Mucosa of rectum (tissue), 2 donors: ENCODE measurements at regions not wholly inside any gene's neighbourhood (a gene's known extent, or its start where the extent isn't known, plus 50 kb on each side); places are given as distances from the start of the nearest gene placed in this dataset.

ENCODE experiments used
- H3K27ac ChIP-seq, 2 donors: one replicate each; pipeline ENCODE4 v1.7.0; 2013; ENCODE audit warnings: inconsistent platforms in 2 of 2, low read depth in 2 of 2, low read length in 2 of 2
- H3K27me3 ChIP-seq, 2 donors: one replicate each; pipeline ENCODE4 v1.7.0; 2013; ENCODE audit warnings: low read length in 2 of 2; ENCODE audit not compliant: control insufficient read depth in 2 of 2, insufficient read depth in 2 of 2
- H3K36me3 ChIP-seq, 2 donors: one replicate each; pipeline ENCODE4 v1.7.0; 2013; ENCODE audit warnings: low read length in 2 of 2; ENCODE audit not compliant: control insufficient read depth in 2 of 2, insufficient read depth in 2 of 2
- H3K4me1 ChIP-seq, 2 donors: one replicate each; pipeline ENCODE4 v1.7.0; 2013; ENCODE audit warnings: low read length in 2 of 2, mild to moderate bottlenecking in 1 of 2; ENCODE audit not compliant: control insufficient read depth in 2 of 2, insufficient read depth in 2 of 2
- H3K4me3 ChIP-seq, 2 donors: one replicate each; pipeline ENCODE4 v1.7.0; 2013; ENCODE audit warnings: low read length in 2 of 2
- H3K9ac ChIP-seq, 2 donors: one replicate each; pipeline ENCODE4 v1.7.0; 2013; ENCODE audit warnings: low read length in 2 of 2, low read depth in 1 of 2, mild to moderate bottlenecking in 1 of 2
- H3K9me3 ChIP-seq, 2 donors: one replicate each; pipeline ENCODE4 v1.7.0; 2013; ENCODE audit warnings: low read length in 2 of 2; ENCODE audit not compliant: control insufficient read depth in 2 of 2
- donor health status: healthy.
- donor health status: Normal muscosa, but diverticular disease.

- no peaks in the 10 kb centered on the region for H3K27me3 ChIP-seq
- no peaks in the 10 kb centered on the region for H3K9me3 ChIP-seq
- no peak overlapping the region for H3K4me3 ChIP-seq
- no peaks in the 10 kb centered on the region for H3K36me3 ChIP-seq
- no peaks in the 10 kb centered on the region for H3K4me1 ChIP-seq
- H3K9ac ChIP-seq, result no peak overlapping the region
- no peak overlapping the region for H3K27ac ChIP-seq
These were observed 448.2 kb upstream of the TBX3 start for GRCh38 chr12:115132145-115132544.

GRCh38 chr12:115129727-115130126 is 445.8 kb upstream of the TBX3 start:
- Histone ChIP-seq H3K9me3 (no peaks in the 10 kb centered on the region), H3K36me3 (no peaks in the 10 kb centered on the region), H3K27me3 (no peaks in the 10 kb centered on the region), H3K9ac (no peak overlapping the region), H3K4me3 (no peak overlapping the region), H3K4me1 (no peaks in the 10 kb centered on the region), H3K27ac (no peak overlapping the region)

- Histone ChIP-seq H3K27me3 (no peaks in the 10 kb centered on the region), H3K36me3 (no peaks in the 10 kb centered on the region), H3K4me3 (no peak overlapping the region), H3K9ac (no peak overlapping the region), H3K27ac (no peak overlapping the region), H3K4me1 (no peaks in the 10 kb centered on the region), H3K9me3 (no peaks in the 10 kb centered on the region)
These were observed 437.1 kb upstream of the TBX3 start for GRCh38 chr12:115121053-115121452.

DNA sequence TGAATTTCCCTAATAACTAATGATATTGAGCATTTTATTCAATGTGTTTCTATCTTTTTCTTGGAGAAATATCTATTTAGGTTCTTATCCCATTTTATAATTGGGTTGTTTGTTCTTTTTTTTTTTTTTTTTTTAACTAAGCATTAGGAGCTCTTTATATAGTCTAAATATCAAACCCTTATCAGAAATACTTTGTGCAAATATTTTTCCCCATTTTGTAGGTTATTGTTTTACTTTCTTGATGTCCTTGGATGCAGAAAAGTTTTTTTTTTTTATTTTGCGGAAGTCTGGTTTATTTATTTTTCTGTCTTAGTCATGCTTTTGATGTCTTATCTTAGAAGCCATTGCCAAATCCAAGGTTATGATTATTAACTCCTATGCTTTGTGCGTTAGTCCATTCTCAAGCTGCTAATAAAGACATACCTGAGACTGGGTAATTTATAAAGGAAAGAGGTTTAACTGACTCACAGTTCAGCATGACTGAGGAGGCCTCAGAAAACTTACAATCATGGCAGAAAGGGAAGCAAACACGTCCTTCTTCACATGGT is 434.3 kb upstream of the TBX3 start:
- Histone ChIP-seq H3K27ac (no peak overlapping the region), H3K4me1 (no peaks in the 10 kb centered on the region), H3K9me3 (no peaks in the 10 kb centered on the region), H3K4me3 (no peak overlapping the region), H3K9ac (no peak overlapping the region), H3K27me3 (no peaks in the 10 kb centered on the region), H3K36me3 (no peaks in the 10 kb centered on the region)

GRCh38 chr12:115114140-115114539 is 430.2 kb upstream of the TBX3 start:
- Histone ChIP-seq H3K9me3 (no peaks in the 10 kb centered on the region), H3K27me3 (no peaks in the 10 kb centered on the region), H3K36me3 (no peaks in the 10 kb centered on the region), H3K4me1 (no peaks in the 10 kb centered on the region), H3K9ac (no peak overlapping the region), H3K27ac (no peak overlapping the region), H3K4me3 (no peak overlapping the region)

DNA sequence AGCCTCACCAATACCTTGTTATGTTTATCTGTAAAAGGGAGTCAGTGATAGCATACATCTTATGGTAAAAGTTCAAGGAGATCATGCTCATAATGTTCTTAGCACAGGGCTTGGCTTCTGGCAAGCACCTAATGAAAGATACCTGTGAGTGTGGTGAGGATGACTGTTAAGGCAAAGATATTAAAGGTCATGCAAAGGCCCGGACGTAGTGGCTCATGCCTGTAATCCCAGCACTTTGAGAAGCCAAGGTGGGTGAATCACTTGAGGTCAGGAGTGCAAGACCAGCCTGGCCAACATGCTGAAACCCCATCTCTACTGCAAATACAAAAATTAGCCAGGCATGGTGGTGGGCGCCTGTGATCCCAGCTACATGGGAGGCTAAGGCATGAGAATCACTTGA is 425.9 kb upstream of the TBX3 start:
- Histone ChIP-seq H3K9me3 (no peaks in the 10 kb centered on the region), H3K9ac (no peak overlapping the region), H3K4me3 (no peak overlapping the region), H3K27ac (no peak overlapping the region), H3K36me3 (no peaks in the 10 kb centered on the region), H3K4me1 (no peaks in the 10 kb centered on the region), H3K27me3 (no peaks in the 10 kb centered on the region)

DNA sequence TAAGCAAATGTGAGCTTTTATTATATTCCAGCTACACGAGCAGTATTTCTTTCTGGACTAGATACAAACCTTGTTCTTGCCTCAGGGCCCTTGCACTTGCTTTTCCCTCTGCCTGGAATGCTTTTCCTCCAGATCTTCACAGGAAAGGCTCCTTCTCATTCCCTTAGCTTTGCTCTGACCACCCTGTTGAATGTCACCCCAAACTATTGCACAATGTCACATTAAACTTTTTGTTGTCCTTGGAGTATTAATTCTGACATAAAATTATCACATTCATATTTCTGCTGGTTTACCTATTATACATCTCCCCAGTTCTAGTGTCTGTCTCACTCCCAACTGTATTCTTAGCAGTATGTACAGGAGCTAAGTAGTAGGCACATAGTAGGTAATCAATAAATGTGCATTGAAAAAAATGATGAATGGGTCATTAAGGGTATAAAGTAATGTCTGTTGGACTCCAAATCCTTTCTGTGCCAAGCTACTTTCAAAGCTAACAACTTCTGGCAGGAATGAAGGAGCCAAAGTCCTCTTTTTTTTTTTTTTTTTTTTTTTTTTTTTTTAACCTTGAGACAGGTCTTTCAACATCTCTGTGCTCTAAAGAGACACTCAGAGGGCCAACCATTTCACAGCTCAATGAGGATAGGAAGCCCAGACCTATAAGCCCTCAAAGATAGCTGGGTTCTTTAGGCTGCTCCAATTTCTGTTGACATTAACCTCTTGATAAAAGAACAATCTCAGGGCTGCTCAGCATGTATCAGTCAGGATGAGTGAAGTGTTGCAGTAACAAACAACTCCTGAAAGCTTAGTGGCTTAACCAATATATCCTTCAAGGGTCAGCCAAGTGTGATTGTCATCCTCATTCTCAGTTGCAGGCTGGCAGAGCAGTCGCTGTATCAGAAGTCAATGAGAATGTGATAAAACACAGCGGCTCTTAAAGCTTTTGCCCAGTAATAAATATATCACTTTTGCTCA is 424.4 kb upstream of the TBX3 start:
- Histone ChIP-seq H3K27me3 (no peaks in the 10 kb centered on the region), H3K4me1 (no peaks in the 10 kb centered on the region), H3K4me3 (no peak overlapping the region), H3K9me3 (no peaks in the 10 kb centered on the region), H3K9ac (no peak overlapping the region), H3K27ac (no peak overlapping the region), H3K36me3 (no peaks in the 10 kb centered on the region)

DNA sequence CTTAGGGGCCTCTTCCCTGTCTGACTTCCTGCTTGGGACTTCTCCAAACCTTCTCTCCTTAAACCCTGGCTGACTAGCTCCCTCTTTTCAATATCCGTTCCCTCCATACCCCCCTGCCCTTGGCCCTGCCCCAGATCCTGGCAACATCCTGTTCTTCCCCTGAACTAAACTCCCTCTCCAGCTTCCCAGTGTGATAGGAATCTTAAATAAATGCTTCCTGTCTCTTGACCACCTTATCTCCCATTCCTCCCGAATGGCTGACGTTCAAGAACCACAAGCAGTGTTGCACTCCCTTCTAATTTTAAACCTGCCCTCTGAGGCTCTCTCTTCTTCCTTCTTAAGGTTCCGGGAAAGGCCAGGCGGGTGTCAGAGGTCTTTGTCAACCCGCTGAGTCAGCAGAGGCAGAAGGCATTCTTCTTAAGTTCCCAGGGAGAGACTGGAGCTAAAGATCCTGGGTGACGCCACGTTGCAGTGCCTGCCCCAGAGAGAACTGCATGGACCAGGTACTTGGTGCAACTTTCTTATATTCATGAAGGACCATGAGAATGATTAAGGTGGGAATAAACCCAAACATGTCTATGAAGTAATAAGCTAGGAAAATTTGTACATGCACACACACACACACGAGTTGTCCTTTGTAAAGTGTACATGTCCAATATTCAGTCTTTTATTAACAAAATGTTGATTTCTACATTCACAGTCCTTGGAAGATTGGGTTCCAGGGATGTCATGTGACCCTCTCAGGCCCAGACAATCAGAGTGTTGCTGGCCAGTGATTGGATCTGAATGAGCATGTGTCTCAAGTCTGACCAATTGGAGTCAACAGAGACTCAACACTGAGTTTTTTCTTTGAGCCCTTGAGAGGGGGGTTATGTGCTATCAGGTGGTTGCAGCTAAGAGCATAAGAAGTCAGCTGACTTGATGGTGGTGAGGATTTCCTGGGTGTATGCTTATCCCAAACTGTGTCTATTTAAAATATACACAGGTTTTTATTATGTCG is 420.2 kb upstream of the TBX3 start:
- H3K27me3 ChIP-seq, result no peaks in the 10 kb centered on the region
- no peaks in the 10 kb centered on the region for H3K36me3 ChIP-seq
- no peaks in the 10 kb centered on the region for H3K9me3 ChIP-seq
- no peak overlapping the region for H3K9ac ChIP-seq
- H3K4me1 ChIP-seq, result no peaks in the 10 kb centered on the region
- no peak overlapping the region for H3K27ac ChIP-seq
- no peak overlapping the region for H3K4me3 ChIP-seq

DNA sequence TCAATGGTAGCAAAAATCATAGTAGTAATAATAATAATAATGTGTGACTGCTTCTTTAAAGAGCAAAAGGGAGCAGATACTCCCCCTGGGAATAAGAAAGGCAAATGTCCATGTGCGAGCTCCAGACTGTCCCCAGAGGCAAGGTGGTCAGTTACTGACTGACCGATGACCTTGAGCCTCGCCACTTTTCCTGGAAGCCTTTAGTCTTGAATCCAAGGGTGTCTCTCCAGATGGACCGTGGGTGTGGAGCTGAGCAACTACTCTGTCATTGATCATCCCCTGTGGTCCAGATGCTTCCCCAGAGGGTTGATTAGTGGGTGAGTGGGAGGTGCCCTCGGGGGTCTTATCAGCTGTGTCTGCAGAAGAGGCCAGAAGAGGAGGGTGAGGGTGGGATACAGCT is 418.5 kb upstream of the TBX3 start:
- Histone ChIP-seq H3K27ac (no peak overlapping the region), H3K27me3 (no peaks in the 10 kb centered on the region), H3K9me3 (no peaks in the 10 kb centered on the region), H3K4me3 (no peak overlapping the region), H3K36me3 (no peaks in the 10 kb centered on the region), H3K9ac (no peak overlapping the region), H3K4me1 (no peaks in the 10 kb centered on the region)

- no peaks in the 10 kb centered on the region for H3K4me1 ChIP-seq
- no peaks in the 10 kb centered on the region for H3K9me3 ChIP-seq
- H3K27me3 ChIP-seq, result no peaks in the 10 kb centered on the region
- no peak overlapping the region for H3K4me3 ChIP-seq
- no peak overlapping the region for H3K9ac ChIP-seq
- no peaks in the 10 kb centered on the region for H3K36me3 ChIP-seq
- no peak overlapping the region for H3K27ac ChIP-seq
These were observed 417.5 kb upstream of the TBX3 start for GRCh38 chr12:115101520-115101919.
